IPS DF 6.9 (cell line): ENCODE measurements at regions not wholly inside any gene's neighbourhood (a gene's known extent, or its start where the extent isn't known, plus 50 kb on each side); places are given as distances from the start of the nearest gene placed in this dataset.
"Not testable (repeated sequence)": the region's sequence is repeated elsewhere in the genome, so short reads cannot be mapped to it uniquely, and the experiment has no call there.

Experiments used
- DNase-seq: peaks from one replicate; pipeline ENCODE4 v3.0.0-alpha.2; 2013; ENCODE audit warnings: low read depth, low spot score
- H3K27ac ChIP-seq: one replicate; pipeline ENCODE4 v1.5.1; 2013; ENCODE audit warnings: low read length, control low read depth
- H3K27me3 ChIP-seq: 2 replicates; pipeline ENCODE4 v1.6.1; 2013; ENCODE audit warnings: mild to moderate bottlenecking, low read length; ENCODE audit not compliant: control insufficient read depth, insufficient read depth
- H3K36me3 ChIP-seq: 2 replicates; pipeline ENCODE4 v1.6.1; 2013; ENCODE audit warnings: low read length; ENCODE audit not compliant: control insufficient read depth, insufficient read depth
- H3K4me1 ChIP-seq: 2 replicates; pipeline ENCODE4 v1.6.1; 2013; ENCODE audit warnings: low read length; ENCODE audit not compliant: control insufficient read depth, insufficient read depth
- H3K4me3 ChIP-seq: 2 replicates; pipeline ENCODE4 v1.5.1; 2013; ENCODE audit warnings: mild to moderate bottlenecking, low read length
- H3K9me3 ChIP-seq: 2 replicates; pipeline ENCODE4 v1.6.1; 2013; ENCODE audit warnings: low read length, inconsistent platforms; ENCODE audit not compliant: control insufficient read depth, insufficient read depth
- WGBS: extraction: QIAGEN DNeasy Blood & Tissue Kit; methylation state at CpG from one replicate; pipeline ENCODE4 v1.1.7; 2013; ENCODE audit warnings: mixed read lengths, missing lambda C conversion rate; ENCODE audit not compliant: insufficient read length, insufficient coverage; 5-methylcytosine and 5-hydroxymethylcytosine counted together

GRCh38 chr16:35214840-35215239, 1755.4 kb downstream of the TP53TG3F start:
- no peak for DNase-seq
- Histone ChIP-seq H3K27me3 (no peaks in the 10 kb centered on the region), H3K9me3 (peaks cover 11% of the 10 kb centered on the region), H3K4me1 (no peaks in the 10 kb centered on the region), H3K36me3 (no peaks in the 10 kb centered on the region), H3K27ac (no peak overlapping the region), H3K4me3 (no peak overlapping the region)

- H3K4me1 ChIP-seq, result no peaks in the 10 kb centered on the region
- H3K9me3 ChIP-seq, result peaks cover 11% of the 10 kb centered on the region
- WGBS, result no CpG with 5 or more reads among the region's 3 CpGs
- no peak overlapping the region for H3K4me3 ChIP-seq
- no peaks in the 10 kb centered on the region for H3K36me3 ChIP-seq
- no peaks in the 10 kb centered on the region for H3K27me3 ChIP-seq
- H3K27ac ChIP-seq, result no peak overlapping the region
- DNase-seq, result no peak
Observed at GRCh38 chr16:35215287-35215686, 1755.9 kb downstream of the TP53TG3F start.

- not testable (repeated sequence) for H3K4me1 ChIP-seq, H3K36me3 ChIP-seq, H3K4me3 ChIP-seq, H3K27me3 ChIP-seq, DNase-seq, H3K27ac ChIP-seq, H3K9me3 ChIP-seq
- no CpG with 5 or more reads among the region's 6 CpGs for WGBS
Observed at GRCh38 chr16:35216261-35216660, 1756.8 kb downstream of the TP53TG3F start.

GRCh38 chr16:35221482-35222185, 1762.2 kb downstream of the TP53TG3F start:
- DNase-seq, result no peak
- H3K27ac ChIP-seq, result no peak overlapping the region
- H3K36me3 ChIP-seq, result no peaks in the 10 kb centered on the region
- H3K27me3 ChIP-seq, result no peaks in the 10 kb centered on the region
- H3K9me3 ChIP-seq, result peaks cover 5% of the 10 kb centered on the region
- H3K4me3 ChIP-seq, result no peak overlapping the region
- H3K4me1 ChIP-seq, result no peaks in the 10 kb centered on the region
- no CpG with 5 or more reads among the region's 32 CpGs for WGBS

- WGBS, result no CpG with 5 or more reads among the region's 2 CpGs
- no peak overlapping the region for H3K4me3 ChIP-seq
Observed at GRCh38 chr16:35234679-35235078, 1775.3 kb downstream of the TP53TG3F start.

GRCh38 chr16:35239561-35239960, 1780.1 kb downstream of the TP53TG3F start:
- no peak overlapping the region for H3K27ac ChIP-seq
- no peak for DNase-seq
- H3K36me3 ChIP-seq, result no peaks in the 10 kb centered on the region
- peaks cover 12% of the 10 kb centered on the region for H3K9me3 ChIP-seq
- no peak overlapping the region for H3K4me3 ChIP-seq
- WGBS, result no CpG with 5 or more reads among the region's 3 CpGs
- H3K4me1 ChIP-seq, result no peaks in the 10 kb centered on the region
- H3K27me3 ChIP-seq, result no peaks in the 10 kb centered on the region

More at GRCh38 chr16:35234679-35235078, 1775.3 kb downstream of the TP53TG3F start:
- Histone ChIP-seq H3K9me3 (peaks cover 17% of the 10 kb centered on the region), H3K4me1 (no peaks in the 10 kb centered on the region), H3K27me3 (no peaks in the 10 kb centered on the region), H3K36me3 (no peaks in the 10 kb centered on the region), H3K27ac (no peak overlapping the region)
- no peak for DNase-seq

GRCh38 chr16:35249051-35249450, 1789.6 kb downstream of the TP53TG3F start:
- no peaks in the 10 kb centered on the region for H3K36me3 ChIP-seq
- no peak for DNase-seq
- H3K4me1 ChIP-seq, result no peaks in the 10 kb centered on the region
- no peak overlapping the region for H3K4me3 ChIP-seq
- peaks cover 4% of the 10 kb centered on the region for H3K9me3 ChIP-seq
- no peak overlapping the region for H3K27ac ChIP-seq
- WGBS, result no CpG with 5 or more reads among the region's 1 CpG
- no peaks in the 10 kb centered on the region for H3K27me3 ChIP-seq

- WGBS, result no CpG with 5 or more reads among the region's 4 CpGs
- H3K9me3 ChIP-seq, result peaks cover 2% of the 10 kb centered on the region
- DNase-seq, result no peak
- no peak overlapping the region for H3K4me3 ChIP-seq
- no peak overlapping the region for H3K27ac ChIP-seq
- H3K4me1 ChIP-seq, result no peaks in the 10 kb centered on the region
- no peaks in the 10 kb centered on the region for H3K27me3 ChIP-seq
- no peaks in the 10 kb centered on the region for H3K36me3 ChIP-seq
Observed at GRCh38 chr16:35252356-35252936, 1793.0 kb downstream of the TP53TG3F start.

GRCh38 chr16:35255186-35255803, 1795.9 kb downstream of the TP53TG3F start:
- H3K27ac ChIP-seq, result no peak overlapping the region
- H3K4me3 ChIP-seq, result no peak overlapping the region
- no peak for DNase-seq
- H3K9me3 ChIP-seq, result peaks cover 4% of the 10 kb centered on the region
- no peaks in the 10 kb centered on the region for H3K27me3 ChIP-seq
- no CpG with 5 or more reads among the region's 33 CpGs for WGBS
- no peaks in the 10 kb centered on the region; the same call in 1 of the 2 replicates for H3K4me1 ChIP-seq
- no peaks in the 10 kb centered on the region for H3K36me3 ChIP-seq

- Histone ChIP-seq H3K27me3 (no peaks in the 10 kb centered on the region), H3K9me3 (peaks cover 2% of the 10 kb centered on the region; the same call in 1 of the 2 replicates), H3K4me3 (no peak overlapping the region), H3K27ac (no peak overlapping the region), H3K4me1 (no peaks in the 10 kb centered on the region; the same call in 1 of the 2 replicates), H3K36me3 (no peaks in the 10 kb centered on the region)
- DNase-seq, result no peak
- no CpG with 5 or more reads among the region's 11 CpGs for WGBS
Observed at GRCh38 chr16:35255816-35256215, 1796.4 kb downstream of the TP53TG3F start.
